ENCODE measurements at regions not wholly inside any gene's neighbourhood (a gene's known extent, or its start where the extent isn't known, plus 50 kb on each side); places are given as distances from the start of the nearest gene placed in this dataset.

DNA sequence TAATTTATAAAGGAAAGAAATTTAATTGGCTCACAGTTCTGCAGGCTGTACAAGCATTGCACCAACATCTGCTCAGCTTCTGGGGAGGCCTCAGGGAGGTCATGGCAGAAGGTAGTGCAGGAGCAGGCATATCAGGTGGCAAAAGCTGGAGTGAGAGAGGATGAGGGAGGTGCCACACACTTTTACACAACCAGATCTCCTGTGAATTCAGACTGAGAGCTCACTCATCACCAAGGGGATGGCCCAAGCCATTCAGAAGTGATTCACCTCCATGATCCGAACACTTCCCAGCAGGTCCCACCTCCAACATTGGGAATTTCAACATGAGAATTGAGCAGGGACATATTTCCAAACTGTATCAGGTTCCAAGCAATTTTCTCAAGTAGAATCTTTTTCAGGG, 84.7 kb upstream of the BRINP1 start:
- Mint-ChIP-seq H3K27ac (no peak overlapping the region), H3K27me3 (ENCODE audit: low read depth) (no peaks in the 10 kb centered on the region), H3K4me1 (ENCODE audit: low read depth) (no peaks in the 10 kb centered on the region), H3K9me3 (no peaks in the 10 kb centered on the region), H3K36me3 (ENCODE audit: low read depth) (no peaks in the 10 kb centered on the region), H3K4me3 (no peak overlapping the region)

DNA sequence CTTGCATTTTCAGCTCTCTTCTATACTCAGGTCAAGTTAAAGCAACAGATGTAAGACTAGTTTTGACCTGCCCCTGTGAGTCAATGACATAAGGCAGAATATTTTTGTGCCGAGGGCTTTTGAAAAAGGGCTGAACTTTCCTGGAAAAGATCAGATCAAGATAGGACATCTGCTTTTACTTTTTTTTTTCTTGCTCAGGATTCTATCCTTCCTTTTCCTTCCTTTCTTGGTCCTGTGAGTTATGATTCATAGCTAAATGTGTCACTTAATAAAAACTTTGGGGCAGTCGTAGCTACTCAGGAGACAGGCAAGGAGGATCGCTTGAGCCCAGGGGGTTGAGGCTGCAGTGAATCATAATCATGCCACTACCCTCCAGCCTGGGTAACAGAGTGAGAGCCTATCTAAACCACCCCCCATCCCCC, 84.3 kb upstream of the BRINP1 start:
- Mint-ChIP-seq H3K4me3 (no peak overlapping the region), H3K27me3 (ENCODE audit: low read depth) (no peaks in the 10 kb centered on the region), H3K36me3 (ENCODE audit: low read depth) (no peaks in the 10 kb centered on the region), H3K27ac (no peak overlapping the region), H3K4me1 (ENCODE audit: low read depth) (no peaks in the 10 kb centered on the region), H3K9me3 (no peaks in the 10 kb centered on the region)

DNA sequence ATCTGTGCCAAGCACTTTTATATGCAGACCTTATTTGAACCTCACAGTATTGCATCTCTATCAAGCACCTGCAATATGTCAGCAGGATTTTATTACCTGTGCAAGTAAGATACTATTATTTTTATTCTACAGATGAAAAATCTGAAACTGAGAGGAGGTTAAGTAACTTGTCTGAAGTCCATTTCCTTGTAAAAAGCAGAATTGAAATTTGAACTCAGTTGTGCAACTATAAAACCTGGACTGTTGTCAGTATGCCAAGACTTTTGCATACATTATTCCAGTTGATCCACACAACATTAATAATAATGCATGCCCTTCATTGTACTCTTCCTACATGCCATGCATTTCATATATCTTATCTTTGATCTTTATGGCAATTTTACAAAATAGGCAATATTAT, 82.2 kb upstream of the BRINP1 start:
- Mint-ChIP-seq H3K9me3 (no peaks in the 10 kb centered on the region), H3K27ac (no peak overlapping the region), H3K4me3 (no peak overlapping the region), H3K27me3 (ENCODE audit: low read depth) (no peaks in the 10 kb centered on the region), H3K4me1 (ENCODE audit: low read depth) (no peaks in the 10 kb centered on the region), H3K36me3 (ENCODE audit: low read depth) (no peaks in the 10 kb centered on the region)

DNA sequence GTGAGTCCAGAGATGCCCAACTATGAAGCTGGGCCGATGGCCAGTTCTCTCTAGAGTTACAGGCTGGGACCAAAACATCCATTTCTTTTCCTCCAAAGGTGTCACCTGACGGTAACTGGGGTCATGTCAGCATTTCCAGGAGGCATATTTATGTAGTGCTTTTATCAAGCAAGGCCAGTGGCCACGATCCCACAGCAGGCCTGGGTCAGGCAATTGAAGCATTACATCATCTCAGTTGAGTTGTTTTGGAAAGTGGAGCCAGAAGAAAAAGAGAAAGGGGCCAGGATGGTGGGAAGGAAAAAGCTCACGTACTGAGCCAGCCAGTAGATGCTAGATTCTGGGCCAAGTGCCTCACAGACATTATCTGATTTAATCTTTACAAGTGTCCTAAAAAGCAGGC, 73.9 kb upstream of the BRINP1 start:
- Mint-ChIP-seq H3K27me3 (ENCODE audit: low read depth) (no peaks in the 10 kb centered on the region), H3K4me3 (no peak overlapping the region), H3K36me3 (ENCODE audit: low read depth) (no peaks in the 10 kb centered on the region), H3K4me1 (ENCODE audit: low read depth) (no peaks in the 10 kb centered on the region), H3K9me3 (no peaks in the 10 kb centered on the region), H3K27ac (no peak overlapping the region)

DNA sequence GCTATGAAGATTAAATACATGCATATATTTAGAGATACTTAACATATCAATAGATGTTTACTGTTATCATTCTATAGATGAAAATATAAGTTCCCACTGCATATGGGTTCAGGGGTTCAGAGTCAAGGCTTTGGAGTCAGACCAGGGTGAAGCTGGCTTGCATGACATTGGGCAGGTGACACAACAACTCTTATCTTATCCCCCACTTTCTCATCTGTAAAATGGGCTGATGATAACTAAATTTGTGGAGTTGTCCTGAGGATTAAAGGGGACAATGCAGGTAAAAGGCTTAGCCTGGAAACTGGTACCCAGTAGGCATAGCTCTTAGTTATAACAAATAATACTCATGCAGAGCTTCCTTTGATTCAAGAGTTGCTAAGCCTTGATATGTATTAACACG, 72.6 kb upstream of the BRINP1 start:
- no peaks in the 10 kb centered on the region for H3K27me3 Mint-ChIP-seq (ENCODE audit: low read depth)
- H3K36me3 Mint-ChIP-seq (ENCODE audit: low read depth), result no peaks in the 10 kb centered on the region
- H3K4me1 Mint-ChIP-seq (ENCODE audit: low read depth), result no peaks in the 10 kb centered on the region
- H3K9me3 Mint-ChIP-seq, result no peaks in the 10 kb centered on the region
- no peak overlapping the region for H3K4me3 Mint-ChIP-seq
- no peak overlapping the region for H3K27ac Mint-ChIP-seq

DNA sequence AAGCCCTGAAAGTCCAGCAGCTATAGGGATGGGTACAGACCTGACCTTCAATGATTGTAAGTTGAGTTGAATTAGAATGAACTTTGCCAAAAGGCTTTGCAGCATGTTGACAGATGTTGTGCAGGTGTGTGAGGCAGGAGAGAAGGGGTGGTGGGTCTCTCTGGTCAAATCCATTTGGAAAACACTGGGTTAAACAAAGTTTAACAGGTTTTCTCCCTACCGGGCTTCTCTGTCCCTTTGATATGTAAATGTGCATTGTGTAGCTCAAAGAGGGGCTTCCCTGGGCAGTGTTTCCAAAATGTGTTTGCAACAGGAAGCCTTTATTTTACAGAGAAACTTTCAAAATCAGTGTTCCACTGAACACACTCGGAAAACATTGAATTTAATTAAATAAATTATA, 72.1 kb upstream of the BRINP1 start:
- Mint-ChIP-seq H3K4me1 (ENCODE audit: low read depth) (no peaks in the 10 kb centered on the region), H3K27ac (no peak overlapping the region), H3K36me3 (ENCODE audit: low read depth) (no peaks in the 10 kb centered on the region), H3K4me3 (no peak overlapping the region), H3K9me3 (no peaks in the 10 kb centered on the region), H3K27me3 (ENCODE audit: low read depth) (no peaks in the 10 kb centered on the region)

DNA sequence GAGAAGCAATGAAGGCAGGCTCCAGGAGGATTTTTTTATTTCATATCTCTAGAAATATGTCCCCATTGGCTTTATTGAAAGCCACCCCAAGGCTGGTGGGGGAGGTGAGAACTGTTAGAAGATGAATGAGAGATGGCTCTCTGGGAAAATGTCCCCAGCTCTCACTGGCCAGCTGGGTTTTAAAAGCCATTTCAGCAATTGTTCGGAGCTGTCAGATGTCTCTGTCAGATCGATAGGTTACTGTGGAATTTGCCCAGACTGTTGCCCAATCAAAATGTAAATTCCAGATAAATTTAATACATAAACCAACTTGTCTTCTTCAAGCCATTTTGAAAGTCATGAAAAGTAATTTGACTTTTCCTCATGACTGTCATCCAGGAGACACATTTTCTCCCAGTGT, 67.0 kb upstream of the BRINP1 start:
- H3K4me3 Mint-ChIP-seq, result no peak overlapping the region

DNA sequence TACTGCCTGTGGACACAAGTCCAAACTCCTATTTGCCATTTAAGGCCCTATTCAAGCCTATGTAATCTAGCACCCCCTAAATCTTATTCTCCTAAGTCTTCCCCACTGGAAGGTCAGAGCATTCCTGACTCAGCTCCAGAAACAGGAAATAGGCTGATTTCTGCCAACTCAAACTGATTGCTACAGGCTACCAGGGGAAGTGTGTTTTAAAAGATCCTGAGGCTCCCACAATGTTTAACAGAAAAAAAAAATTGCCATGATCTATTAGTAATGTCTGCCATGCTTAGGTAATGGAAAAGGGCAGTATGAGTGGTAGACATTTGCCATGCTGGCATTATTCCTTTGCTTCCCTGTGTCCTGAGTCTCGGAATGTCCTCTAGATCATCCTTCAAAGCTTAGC, 65.8 kb upstream of the BRINP1 start:
- H3K27ac Mint-ChIP-seq, result no peak overlapping the region
- no peaks in the 10 kb centered on the region for H3K9me3 Mint-ChIP-seq
- no peaks in the 10 kb centered on the region for H3K36me3 Mint-ChIP-seq (ENCODE audit: low read depth)
- H3K4me3 Mint-ChIP-seq, result no peak overlapping the region
- no peaks in the 10 kb centered on the region for H3K27me3 Mint-ChIP-seq (ENCODE audit: low read depth)
- H3K4me1 Mint-ChIP-seq (ENCODE audit: low read depth), result no peaks in the 10 kb centered on the region

More for the DNA sequence above, 67.0 kb upstream of the BRINP1 start:
- Mint-ChIP-seq H3K9me3 (no peaks in the 10 kb centered on the region), H3K27ac (no peak overlapping the region), H3K36me3 (ENCODE audit: low read depth) (no peaks in the 10 kb centered on the region), H3K4me1 (ENCODE audit: low read depth) (no peaks in the 10 kb centered on the region), H3K27me3 (ENCODE audit: low read depth) (no peaks in the 10 kb centered on the region)

DNA sequence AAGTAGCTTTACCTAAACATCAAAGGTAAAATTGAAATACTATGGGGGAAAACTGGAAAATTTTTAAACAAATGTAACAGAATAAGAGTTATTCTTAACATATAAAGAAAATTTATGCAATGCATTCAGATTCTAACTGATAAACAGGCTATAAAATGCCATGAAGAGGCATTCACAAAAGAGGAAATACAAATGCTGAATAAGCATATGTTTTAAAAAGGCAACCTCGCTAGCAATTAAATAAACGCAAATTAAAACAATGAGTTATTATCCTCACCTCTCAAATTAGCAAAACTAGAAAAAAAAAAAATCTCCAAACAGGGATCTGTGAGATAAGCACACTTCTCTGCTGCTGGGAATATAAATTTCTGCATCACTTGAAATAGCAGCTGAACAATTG, 63.2 kb upstream of the BRINP1 start:
- Mint-ChIP-seq H3K36me3 (ENCODE audit: low read depth) (no peaks in the 10 kb centered on the region), H3K27ac (no peak overlapping the region), H3K27me3 (ENCODE audit: low read depth) (no peaks in the 10 kb centered on the region), H3K4me1 (ENCODE audit: low read depth) (no peaks in the 10 kb centered on the region), H3K4me3 (no peak overlapping the region), H3K9me3 (no peaks in the 10 kb centered on the region)

DNA sequence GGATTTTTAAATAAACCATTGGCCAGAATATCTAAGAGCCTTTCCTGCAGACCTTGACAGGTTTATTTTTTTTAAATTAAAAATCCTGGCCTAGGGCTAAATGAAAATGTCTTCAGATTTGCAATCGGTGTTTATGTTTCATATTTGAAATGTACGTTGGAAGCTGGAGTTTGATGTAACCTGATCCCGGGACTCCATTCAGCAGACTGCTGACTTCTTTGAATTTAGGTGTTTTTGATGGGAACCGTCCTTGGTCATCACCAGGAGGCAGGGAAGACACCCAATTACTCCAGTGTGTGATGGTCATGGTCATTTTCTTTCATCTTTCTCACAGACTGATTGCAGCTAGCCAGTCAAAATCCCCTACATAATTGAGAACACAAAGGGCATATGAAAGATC, 60.1 kb upstream of the BRINP1 start:
- H3K4me3 Mint-ChIP-seq, result no peak overlapping the region
- no peaks in the 10 kb centered on the region for H3K9me3 Mint-ChIP-seq
- H3K27ac Mint-ChIP-seq, result no peak overlapping the region
- no peaks in the 10 kb centered on the region for H3K27me3 Mint-ChIP-seq (ENCODE audit: low read depth)
- H3K36me3 Mint-ChIP-seq (ENCODE audit: low read depth), result no peaks in the 10 kb centered on the region
- no peaks in the 10 kb centered on the region for H3K4me1 Mint-ChIP-seq (ENCODE audit: low read depth)

DNA sequence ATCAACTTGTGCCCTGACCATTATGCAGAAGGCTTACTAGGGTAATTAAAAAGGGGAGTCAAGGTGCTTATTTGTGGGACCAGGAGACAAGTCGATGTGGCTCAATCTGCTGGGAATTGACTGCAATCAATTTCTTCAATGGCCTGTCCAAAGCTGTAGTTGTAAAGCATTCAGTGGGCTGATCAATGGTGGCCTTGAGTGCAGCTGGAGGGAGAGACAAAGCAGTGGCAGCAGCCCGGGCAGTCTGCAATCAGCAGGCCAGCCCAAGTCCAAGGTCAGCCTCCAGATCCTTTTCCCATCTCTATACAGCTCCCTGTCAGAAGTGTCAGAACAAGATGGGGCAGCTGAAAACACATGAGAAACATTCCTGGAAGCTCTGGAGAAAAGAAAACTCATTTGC, 51.0 kb upstream of the BRINP1 start:
- no peaks in the 10 kb centered on the region for H3K36me3 Mint-ChIP-seq (ENCODE audit: low read depth)
- no peak overlapping the region for H3K4me3 Mint-ChIP-seq
- H3K27me3 Mint-ChIP-seq (ENCODE audit: low read depth), result no peaks in the 10 kb centered on the region
- no peaks in the 10 kb centered on the region for H3K9me3 Mint-ChIP-seq
- no peaks in the 10 kb centered on the region for H3K4me1 Mint-ChIP-seq (ENCODE audit: low read depth)
- H3K27ac Mint-ChIP-seq, result no peak overlapping the region
